Esophagus muscularis mucosa (tissue), 3 donors: ENCODE measurements at regions not wholly inside any gene's neighbourhood (a gene's known extent, or its start where the extent isn't known, plus 50 kb on each side); places are given as distances from the start of the nearest gene placed in this dataset.

ENCODE experiments used
- POLR2A ChIP-seq: fragments of 450-650 bp; IDR thresholded peaks from one replicate; pipeline ENCODE4 v1.6.1; 2017; ENCODE audit warnings: antibody characterized with exemption, moderate library complexity, mild to moderate bottlenecking, low read depth
- POLR2AphosphoS5 ChIP-seq, 2 donors: sonication (generic); formaldehyde crosslinking; IDR thresholded peaks; one replicate each; pipeline ENCODE4 v1.6.1; 2017; ENCODE audit warnings: antibody characterized with exemption in 2 of 2
- TF ChIP-seq, protein P1 (sequence below), 3 experiments: fragments of 200-600 bp in 2 of 3; fragments of 450-650 bp in 1 of 3; sonication (generic) in 2 of 3; IDR thresholded peaks; one replicate each; pipeline ENCODE4 v1.5.1; 2017 to 2019; ENCODE audit warnings: antibody characterized with exemption in 3 of 3, mild to moderate bottlenecking in 2 of 3, moderate library complexity in 1 of 3

DNA sequence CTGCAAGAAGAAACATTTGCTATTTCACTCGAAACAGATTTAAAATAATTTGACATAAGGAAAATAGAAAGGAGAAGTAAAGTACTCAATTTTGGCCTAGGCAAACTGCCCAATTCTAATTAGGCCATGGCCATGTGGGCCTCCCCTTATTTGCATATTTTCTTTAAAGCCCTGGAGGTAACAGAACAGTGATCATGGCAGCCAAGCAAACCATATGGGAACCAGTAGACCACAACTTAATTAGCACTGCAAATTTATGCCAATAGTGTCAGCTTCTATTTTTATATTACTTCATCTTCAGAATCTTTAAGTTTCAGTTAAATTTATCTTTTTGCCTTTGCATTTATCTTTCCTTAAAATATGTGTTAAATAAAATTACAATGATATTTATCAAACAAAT is 63.3 kb upstream of the THSD7A start:
- TF ChIP-seq, protein P1, sequence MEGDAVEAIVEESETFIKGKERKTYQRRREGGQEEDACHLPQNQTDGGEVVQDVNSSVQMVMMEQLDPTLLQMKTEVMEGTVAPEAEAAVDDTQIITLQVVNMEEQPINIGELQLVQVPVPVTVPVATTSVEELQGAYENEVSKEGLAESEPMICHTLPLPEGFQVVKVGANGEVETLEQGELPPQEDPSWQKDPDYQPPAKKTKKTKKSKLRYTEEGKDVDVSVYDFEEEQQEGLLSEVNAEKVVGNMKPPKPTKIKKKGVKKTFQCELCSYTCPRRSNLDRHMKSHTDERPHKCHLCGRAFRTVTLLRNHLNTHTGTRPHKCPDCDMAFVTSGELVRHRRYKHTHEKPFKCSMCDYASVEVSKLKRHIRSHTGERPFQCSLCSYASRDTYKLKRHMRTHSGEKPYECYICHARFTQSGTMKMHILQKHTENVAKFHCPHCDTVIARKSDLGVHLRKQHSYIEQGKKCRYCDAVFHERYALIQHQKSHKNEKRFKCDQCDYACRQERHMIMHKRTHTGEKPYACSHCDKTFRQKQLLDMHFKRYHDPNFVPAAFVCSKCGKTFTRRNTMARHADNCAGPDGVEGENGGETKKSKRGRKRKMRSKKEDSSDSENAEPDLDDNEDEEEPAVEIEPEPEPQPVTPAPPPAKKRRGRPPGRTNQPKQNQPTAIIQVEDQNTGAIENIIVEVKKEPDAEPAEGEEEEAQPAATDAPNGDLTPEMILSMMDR (IDR thresholded peaks at IDR 0.05), result no peak
- no peak for TF ChIP-seq POLR2A
- TF ChIP-seq POLR2AphosphoS5 (IDR thresholded peaks at IDR 0.05), result no peak
